ENCODE measurements at regions not wholly inside any gene's neighbourhood (a gene's known extent, or its start where the extent isn't known, plus 50 kb on each side); places are given as distances from the start of the nearest gene placed in this dataset.

DNA sequence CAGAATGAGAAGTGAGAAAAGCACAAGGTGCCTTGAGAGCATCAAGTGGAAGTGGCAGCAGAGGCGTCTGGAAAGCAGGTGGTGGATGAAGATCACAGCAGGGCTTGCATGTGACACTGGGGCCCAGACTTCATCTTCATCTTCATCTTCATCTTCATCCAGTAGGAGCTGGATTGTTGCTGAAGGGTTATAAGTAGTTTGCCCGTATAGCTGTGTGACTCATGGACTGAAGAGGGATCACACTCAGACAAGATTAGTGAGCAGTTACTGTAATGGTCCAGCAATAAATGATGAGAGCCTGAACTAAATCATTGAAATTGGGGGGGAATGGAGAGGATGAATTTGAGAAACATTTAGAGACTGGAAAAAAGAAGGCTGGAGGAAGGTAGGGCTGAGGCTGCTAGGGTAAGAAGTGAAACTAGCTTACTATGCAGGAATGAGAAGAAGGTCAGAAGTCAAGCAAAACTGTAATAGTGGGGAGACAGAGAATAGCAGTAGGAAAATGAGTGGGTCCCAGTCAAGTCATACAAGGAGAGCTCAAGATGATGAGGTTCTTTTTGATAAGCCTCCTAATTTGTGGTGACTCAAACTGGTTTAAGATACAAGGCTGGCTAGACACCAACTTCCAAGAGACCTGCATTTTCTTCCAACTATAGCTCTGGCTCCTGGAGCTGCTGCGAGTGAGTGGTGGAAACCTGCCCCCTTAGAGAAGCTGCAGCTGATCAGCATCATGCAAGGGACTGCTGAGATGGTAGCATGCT, 92.3 kb upstream of the BEND6 start:
- no peaks in the 10 kb centered on the region for H3K9me3 ChIP-seq
- WGBS = 75% methylated on average over 3 of the region's 3 CpGs
- TF ChIP-seq EP300 (IDR thresholded peaks at IDR 0.05) (no peak), POLR2AphosphoS5 (IDR thresholded peaks at IDR 0.05) (no peak)
- TF ChIP-seq, protein P1, sequence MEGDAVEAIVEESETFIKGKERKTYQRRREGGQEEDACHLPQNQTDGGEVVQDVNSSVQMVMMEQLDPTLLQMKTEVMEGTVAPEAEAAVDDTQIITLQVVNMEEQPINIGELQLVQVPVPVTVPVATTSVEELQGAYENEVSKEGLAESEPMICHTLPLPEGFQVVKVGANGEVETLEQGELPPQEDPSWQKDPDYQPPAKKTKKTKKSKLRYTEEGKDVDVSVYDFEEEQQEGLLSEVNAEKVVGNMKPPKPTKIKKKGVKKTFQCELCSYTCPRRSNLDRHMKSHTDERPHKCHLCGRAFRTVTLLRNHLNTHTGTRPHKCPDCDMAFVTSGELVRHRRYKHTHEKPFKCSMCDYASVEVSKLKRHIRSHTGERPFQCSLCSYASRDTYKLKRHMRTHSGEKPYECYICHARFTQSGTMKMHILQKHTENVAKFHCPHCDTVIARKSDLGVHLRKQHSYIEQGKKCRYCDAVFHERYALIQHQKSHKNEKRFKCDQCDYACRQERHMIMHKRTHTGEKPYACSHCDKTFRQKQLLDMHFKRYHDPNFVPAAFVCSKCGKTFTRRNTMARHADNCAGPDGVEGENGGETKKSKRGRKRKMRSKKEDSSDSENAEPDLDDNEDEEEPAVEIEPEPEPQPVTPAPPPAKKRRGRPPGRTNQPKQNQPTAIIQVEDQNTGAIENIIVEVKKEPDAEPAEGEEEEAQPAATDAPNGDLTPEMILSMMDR (IDR thresholded peaks at IDR 0.05) = no peak
- no peak for DNase-seq (ENCODE audit: extremely low spot score)
- no peak overlapping the region for H3K27ac ChIP-seq (replicated peaks in 1 of 4)
- intact Hi-C loops (cut with DNase I) = no loop called here
- no peaks in the 10 kb centered on the region for H3K27me3 ChIP-seq
- H3K4me3 ChIP-seq = no peak overlapping the region
- no peaks in the 10 kb centered on the region for H3K36me3 ChIP-seq
- peaks cover 6 to 11% (median 9%) of the 10 kb centered on the region in 4 donors for H3K4me1 ChIP-seq

DNA sequence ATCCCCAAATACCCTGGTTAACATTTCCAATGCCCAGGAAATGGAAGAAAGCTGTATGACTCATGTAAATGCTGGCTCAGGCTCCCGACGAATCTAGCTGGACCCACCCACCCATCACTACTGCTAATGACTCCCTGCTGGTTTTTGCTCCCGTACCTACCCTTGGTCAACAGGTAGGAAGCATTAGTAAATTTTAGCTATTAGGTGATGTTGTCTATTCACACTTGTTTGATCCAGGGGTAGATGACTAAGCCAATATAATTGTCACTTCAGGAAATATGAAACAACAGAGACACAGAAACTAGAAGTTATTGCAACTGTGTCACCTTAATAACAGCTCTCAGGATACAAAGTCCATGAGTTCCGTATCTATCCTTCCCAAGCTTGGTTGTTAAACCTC, 94.4 kb upstream of the BEND6 start:
- Histone ChIP-seq H3K9me3 (no peaks in the 10 kb centered on the region), H3K27ac (replicated peaks in 1 of 4) (no peak overlapping the region), H3K27me3 (no peaks in the 10 kb centered on the region), H3K4me3 (no peak overlapping the region), H3K36me3 (no peaks in the 10 kb centered on the region), H3K4me1 (peaks cover 7 to 18% (median 11%) of the 10 kb centered on the region in 4 donors)
- WGBS = 62% methylated on average over 4 of the region's 4 CpGs
- intact Hi-C loops (cut with DNase I) = no loop called here
- no peak for DNase-seq (ENCODE audit: extremely low spot score)
- TF ChIP-seq POLR2AphosphoS5 (IDR thresholded peaks at IDR 0.05) (no peak), EP300 (IDR thresholded peaks at IDR 0.05) (no peak), POLR2A (IDR thresholded peaks at IDR 0.05; ENCODE audit: low read depth) (no peak)
- TF ChIP-seq, protein P1 (IDR thresholded peaks at IDR 0.05) = no peak

GRCh38 chr6:56856036-56856580, 98.8 kb upstream of the BEND6 start:
- TF ChIP-seq POLR2A (IDR thresholded peaks at IDR 0.05; ENCODE audit: low read depth) (no peak), POLR2AphosphoS5 (IDR thresholded peaks at IDR 0.05) (no peak), EP300 (IDR thresholded peaks at IDR 0.05) (no peak)
- TF ChIP-seq, protein P1 (IDR thresholded peaks at IDR 0.05) = no peak
- H3K27ac ChIP-seq (replicated peaks in 1 of 4) = no peak overlapping the region
- DNase-seq (ENCODE audit: extremely low spot score) = no peak
- H3K9me3 ChIP-seq = no peaks in the 10 kb centered on the region
- H3K4me3 ChIP-seq = no peak overlapping the region
- H3K4me1 ChIP-seq = peaks cover 11 to 20% (median 13%) of the 10 kb centered on the region in 4 donors
- 40% methylated on average over 4 of the region's 4 CpGs for WGBS
- H3K36me3 ChIP-seq = no peaks in the 10 kb centered on the region
- intact Hi-C loops (cut with DNase I) = no loop called here
- no peaks in the 10 kb centered on the region for H3K27me3 ChIP-seq

- Histone ChIP-seq H3K27me3 (no peaks in the 10 kb centered on the region), H3K4me1 (peaks cover 15 to 34% (median 27%) of the 10 kb centered on the region in 4 donors), H3K4me3 (no peak overlapping the region), H3K27ac (replicated peaks in 1 of 4) (no peak overlapping the region), H3K36me3 (no peaks in the 10 kb centered on the region), H3K9me3 (no peaks in the 10 kb centered on the region)
- no peak for DNase-seq (ENCODE audit: extremely low spot score)
- 93% methylated on average over 2 of the region's 2 CpGs for WGBS
- intact Hi-C loops (cut with DNase I) = no loop called here
- TF ChIP-seq POLR2AphosphoS5 (IDR thresholded peaks at IDR 0.05) (no peak), POLR2A (IDR thresholded peaks at IDR 0.05; ENCODE audit: low read depth) (no peak), EP300 (IDR thresholded peaks at IDR 0.05) (no peak)
- TF ChIP-seq, protein P1 (IDR thresholded peaks at IDR 0.05) = no peak
These were observed 100.8 kb upstream of the BEND6 start for GRCh38 chr6:56854086-56854485.
